SJSA1 (cell line): ENCODE measurements at regions not wholly inside any gene's neighbourhood (a gene's known extent, or its start where the extent isn't known, plus 50 kb on each side); places are given as distances from the start of the nearest gene placed in this dataset.
"Not testable (repeated sequence)": the region's sequence is repeated elsewhere in the genome, so short reads cannot be mapped to it uniquely, and the experiment has no call there.

ENCODE experiments used
- DNase-seq, 2 experiments: peaks; one replicate each; pipeline ENCODE4 v3.0.0-alpha.2; 2015 to 2020; ENCODE audit warnings: low spot score in 2 of 2, low read depth in 1 of 2
- H3K27ac ChIP-seq: fragments of 250-450 bp; sonication (Bioruptor Pico); 2 replicates; pipeline ENCODE4 v1.5.1; 2020; ENCODE audit warnings: mild to moderate bottlenecking, moderate library complexity
- H3K27me3 ChIP-seq: fragments of 250-450 bp; sonication (Bioruptor Pico); replicated peaks from 2 replicates; pipeline ENCODE4 v1.5.1; 2020; ENCODE audit warnings: mild to moderate bottlenecking, moderate library complexity
- H3K36me3 ChIP-seq: fragments of 250-450 bp; sonication (Bioruptor Pico); 2 replicates; pipeline ENCODE4 v1.5.1; 2020; ENCODE audit warnings: mild to moderate bottlenecking
- H3K4me1 ChIP-seq: fragments of 250-450 bp; sonication (Bioruptor Pico); replicated peaks from 2 replicates; pipeline ENCODE4 v1.6.1; 2021; ENCODE audit warnings: mild to moderate bottlenecking
- H3K4me3 ChIP-seq: fragments of 250-450 bp; sonication (Bioruptor Pico); 2 replicates; pipeline ENCODE4 v1.5.1; 2020; ENCODE audit warnings: mild to moderate bottlenecking
- H3K9me3 ChIP-seq: fragments of 250-450 bp; sonication (Bioruptor Pico); replicated peaks from 2 replicates; pipeline ENCODE4 v1.5.1; 2020; ENCODE audit warnings: mild to moderate bottlenecking

- Histone ChIP-seq H3K4me3 (no peak overlapping the region), H3K36me3 (no peaks in the 10 kb centered on the region), H3K27ac (no peak overlapping the region), H3K27me3 (no peaks in the 10 kb centered on the region), H3K9me3 (no peaks in the 10 kb centered on the region), H3K4me1 (no peaks in the 10 kb centered on the region)
- DNase-seq, result no peak
These were observed 120.3 kb upstream of the KLHL4 start for GRCh38 chrX:87397103-87397886.

GRCh38 chrX:87402256-87402655, 115.3 kb upstream of the KLHL4 start:
- H3K27ac ChIP-seq, result no peak overlapping the region

GRCh38 chrX:87403551-87403950, 114.1 kb upstream of the KLHL4 start:
- no peaks in the 10 kb centered on the region for H3K27me3 ChIP-seq
- DNase-seq, result no peak

More at GRCh38 chrX:87402256-87402655, 115.3 kb upstream of the KLHL4 start:
- Histone ChIP-seq H3K4me1 (no peaks in the 10 kb centered on the region), H3K27me3 (no peaks in the 10 kb centered on the region), H3K36me3 (no peaks in the 10 kb centered on the region), H3K9me3 (no peaks in the 10 kb centered on the region), H3K4me3 (no peak overlapping the region)
- DNase-seq, result no peak

GRCh38 chrX:87409113-87409841, 108.3 kb upstream of the KLHL4 start:
- H3K36me3 ChIP-seq, result no peaks in the 10 kb centered on the region
- H3K27me3 ChIP-seq, result no peaks in the 10 kb centered on the region
- peaks cover 8% of the 10 kb centered on the region; the same call in 1 of the 2 replicates for H3K4me1 ChIP-seq
- DNase-seq, result peak; percentile 75 to 86
- H3K27ac ChIP-seq, result peak overlapping the region; percentile 32
- H3K9me3 ChIP-seq, result no peaks in the 10 kb centered on the region
- H3K4me3 ChIP-seq, result no peak overlapping the region

More at GRCh38 chrX:87403551-87403950, 114.1 kb upstream of the KLHL4 start:
- H3K36me3 ChIP-seq, result no peaks in the 10 kb centered on the region
- no peaks in the 10 kb centered on the region; the same call in 1 of the 2 replicates for H3K4me1 ChIP-seq
- no peak overlapping the region for H3K4me3 ChIP-seq
- H3K9me3 ChIP-seq, result no peaks in the 10 kb centered on the region
- H3K27ac ChIP-seq, result no peak overlapping the region

GRCh38 chrX:87425618-87426017, 92.0 kb upstream of the KLHL4 start:
- Histone ChIP-seq H3K27ac (no peak overlapping the region), H3K36me3 (no peaks in the 10 kb centered on the region), H3K9me3 (no peaks in the 10 kb centered on the region), H3K27me3 (no peaks in the 10 kb centered on the region), H3K4me3 (no peak overlapping the region), H3K4me1 (no peaks in the 10 kb centered on the region)
- DNase-seq, result no peak

- no peak for DNase-seq
- Histone ChIP-seq H3K4me3 (no peak overlapping the region), H3K27ac (no peak overlapping the region), H3K4me1 (no peaks in the 10 kb centered on the region), H3K9me3 (no peaks in the 10 kb centered on the region), H3K36me3 (no peaks in the 10 kb centered on the region), H3K27me3 (no peaks in the 10 kb centered on the region)
These were observed 83.0 kb upstream of the KLHL4 start for GRCh38 chrX:87434618-87435017.

GRCh38 chrX:87448613-87449012, 69.0 kb upstream of the KLHL4 start:
- H3K27ac ChIP-seq, DNase-seq, H3K36me3 ChIP-seq, H3K27me3 ChIP-seq, H3K4me3 ChIP-seq, H3K9me3 ChIP-seq, H3K4me1 ChIP-seq: not testable (repeated sequence)

- H3K4me1 ChIP-seq, DNase-seq, H3K36me3 ChIP-seq, H3K27ac ChIP-seq, H3K27me3 ChIP-seq, H3K9me3 ChIP-seq, H3K4me3 ChIP-seq: not testable (repeated sequence)
These were observed 51.8 kb upstream of the KLHL4 start for GRCh38 chrX:87465757-87466156.
